ENCODE measurements at regions not wholly inside any gene's neighbourhood (a gene's known extent, or its start where the extent isn't known, plus 50 kb on each side); places are given as distances from the start of the nearest gene placed in this dataset.

GRCh38 chr6:79787626-79788025, 156.5 kb downstream of the SH3BGRL2 start:
- Mint-ChIP-seq H3K36me3 (ENCODE audit: insufficient read depth, unreplicated experiment) (no peaks in the 10 kb centered on the region), H3K27me3 (ENCODE audit: insufficient read depth, unreplicated experiment) (no peaks in the 10 kb centered on the region), H3K4me1 (ENCODE audit: low read depth, unreplicated experiment) (peaks cover 18% of the 10 kb centered on the region), H3K9me3 (ENCODE audit: unreplicated experiment) (no peaks in the 10 kb centered on the region), H3K4me3 (ENCODE audit: unreplicated experiment) (no peak overlapping the region), H3K27ac (ENCODE audit: unreplicated experiment) (no peak overlapping the region)
- H3K27me3 ChIP-seq (replicated peaks; ENCODE audit: control insufficient read depth, insufficient read depth, low read length): no peaks in the 10 kb centered on the region
- H3K4me3 ChIP-seq (ENCODE audit: low read depth, low read length): no peak overlapping the region
- intact Hi-C loops (cut with micrococcal nuclease; ENCODE audit: unreplicated experiment): no loop called here
- ChIA-PET POLR2A (no interaction called here), CTCF (no interaction called here)
- no peaks in the 10 kb centered on the region for H3K9me3 ChIP-seq
- 0 out of 2 replicates have a peak, but pooled peaks cover 8% of the 10 kb centered on the region for H3K4me1 ChIP-seq
- no peak for DNase-seq
- TF ChIP-seq CTCF (IDR thresholded peaks at IDR 0.05; ENCODE audit: insufficient read depth in 1 of 2, low read depth in 1 of 2, low read length in 1 of 2, severe bottlenecking in 1 of 2, unreplicated experiment in 1 of 2): no peak
- H3K36me3 ChIP-seq (ENCODE audit: control insufficient read depth, insufficient read depth, low read length): no peaks in the 10 kb centered on the region
- BruUV-seq (replicated peaks): no TSS peak

- H3K27me3 ChIP-seq (replicated peaks; ENCODE audit: control insufficient read depth, insufficient read depth, low read length): no peaks in the 10 kb centered on the region
- Mint-ChIP-seq H3K27ac (ENCODE audit: unreplicated experiment) (no peak overlapping the region), H3K4me1 (ENCODE audit: low read depth, unreplicated experiment) (peaks cover 12% of the 10 kb centered on the region), H3K36me3 (ENCODE audit: insufficient read depth, unreplicated experiment) (no peaks in the 10 kb centered on the region), H3K27me3 (ENCODE audit: insufficient read depth, unreplicated experiment) (no peaks in the 10 kb centered on the region), H3K4me3 (ENCODE audit: unreplicated experiment) (no peak overlapping the region), H3K9me3 (ENCODE audit: unreplicated experiment) (no peaks in the 10 kb centered on the region)
- no peaks in the 10 kb centered on the region for H3K9me3 ChIP-seq
- ChIA-PET CTCF (no interaction called here), POLR2A (no interaction called here)
- BruUV-seq (replicated peaks): no TSS peak
- TF ChIP-seq CTCF (IDR thresholded peaks at IDR 0.05; ENCODE audit: insufficient read depth in 1 of 2, low read depth in 1 of 2, low read length in 1 of 2, severe bottlenecking in 1 of 2, unreplicated experiment in 1 of 2): no peak
- H3K4me1 ChIP-seq: 0 out of 2 replicates have a peak, but pooled peaks cover 8% of the 10 kb centered on the region
- H3K4me3 ChIP-seq (ENCODE audit: low read depth, low read length): no peak overlapping the region
- no peak for DNase-seq
- intact Hi-C loops (cut with micrococcal nuclease; ENCODE audit: unreplicated experiment): no loop called here
- no peaks in the 10 kb centered on the region for H3K36me3 ChIP-seq (ENCODE audit: control insufficient read depth, insufficient read depth, low read length)
Observed at GRCh38 chr6:79784395-79784753, 153.2 kb downstream of the SH3BGRL2 start.

GRCh38 chr6:79783670-79784394, 152.7 kb downstream of the SH3BGRL2 start:
- Mint-ChIP-seq H3K9me3 (ENCODE audit: unreplicated experiment) (no peaks in the 10 kb centered on the region), H3K36me3 (ENCODE audit: insufficient read depth, unreplicated experiment) (no peaks in the 10 kb centered on the region), H3K4me3 (ENCODE audit: unreplicated experiment) (no peak overlapping the region), H3K27me3 (ENCODE audit: insufficient read depth, unreplicated experiment) (no peaks in the 10 kb centered on the region), H3K27ac (ENCODE audit: unreplicated experiment) (no peak overlapping the region), H3K4me1 (ENCODE audit: low read depth, unreplicated experiment) (peaks cover 11% of the 10 kb centered on the region)
- no peak overlapping the region for H3K4me3 ChIP-seq (ENCODE audit: low read depth, low read length)
- no peaks in the 10 kb centered on the region for H3K9me3 ChIP-seq
- POLR2A ChIA-PET: no interaction called here
- no peak for TF ChIP-seq CTCF (IDR thresholded peaks at IDR 0.05; ENCODE audit: insufficient read depth in 1 of 2, low read depth in 1 of 2, low read length in 1 of 2, severe bottlenecking in 1 of 2, unreplicated experiment in 1 of 2)
- H3K27me3 ChIP-seq (replicated peaks; ENCODE audit: control insufficient read depth, insufficient read depth, low read length): no peaks in the 10 kb centered on the region
- no TSS peak for BruUV-seq (replicated peaks)
- H3K4me1 ChIP-seq: 0 out of 2 replicates have a peak, but pooled peaks cover 8% of the 10 kb centered on the region
- CTCF ChIA-PET: no interaction called here
- intact Hi-C loops (cut with micrococcal nuclease; ENCODE audit: unreplicated experiment): no loop called here
- no peak for DNase-seq
- H3K36me3 ChIP-seq (ENCODE audit: control insufficient read depth, insufficient read depth, low read length): no peaks in the 10 kb centered on the region

Data from Caco-2 (cell line).